Endothelial cell of umbilical vein (primary cell): ENCODE measurements at regions not wholly inside any gene's neighbourhood (a gene's known extent, or its start where the extent isn't known, plus 50 kb on each side); places are given as distances from the start of the nearest gene placed in this dataset.

Source experiments
- EZH2 ChIP-seq: IDR thresholded peaks from 2 replicates; pipeline ENCODE4 v1.6.1; 2012; ENCODE audit warnings: borderline replicate concordance, low read depth, mild to moderate bottlenecking, moderate library complexity, low read length, inconsistent platforms; ENCODE audit not compliant: severe bottlenecking
- FOS ChIP-seq: IDR thresholded peaks from 2 replicates; pipeline ENCODE4 v1.6.1; 2011; ENCODE audit warnings: mild to moderate bottlenecking, low read length, moderate library complexity, borderline replicate concordance; ENCODE audit not compliant: insufficient read depth
- GATA2 ChIP-seq: IDR thresholded peaks from 2 replicates; pipeline ENCODE4 v1.7.0; 2011; ENCODE audit warnings: low read depth, mild to moderate bottlenecking, moderate library complexity, mixed read lengths, low read length; ENCODE audit not compliant: insufficient read length, insufficient read depth
- JUN ChIP-seq: IDR thresholded peaks from 2 replicates; pipeline ENCODE4 v1.6.1; 2011; ENCODE audit warnings: borderline replicate concordance, low read depth; ENCODE audit not compliant: insufficient read length, insufficient read depth
- MYC ChIP-seq: IDR thresholded peaks from one replicate; pipeline ENCODE4 v1.6.1; 2011; ENCODE audit warnings: mild to moderate bottlenecking, low read depth, low read length
- POLR2A ChIP-seq: IDR thresholded peaks from 2 replicates; pipeline ENCODE4 v1.6.1; 2012; ENCODE audit warnings: low read depth, mild to moderate bottlenecking, control low read depth, low read length
- POLR2AphosphoS5 ChIP-seq: IDR thresholded peaks from 2 replicates; pipeline ENCODE4 v1.6.1; 2012; ENCODE audit warnings: low read depth, mild to moderate bottlenecking, control low read depth, low read length, moderate library complexity; ENCODE audit not compliant: insufficient read depth
- TF ChIP-seq, protein P1 (sequence below), 2 donors: IDR thresholded peaks; 1 replicate in 1 of 2; 2 replicates in 1 of 2; pipeline ENCODE4 v1.5.1; 2011; ENCODE audit warnings: low read length in 2 of 2, mild to moderate bottlenecking in 2 of 2, moderate library complexity in 2 of 2, control low read depth in 1 of 2, inconsistent platforms in 1 of 2, low read depth in 1 of 2; ENCODE audit not compliant: insufficient read depth in 1 of 2; ENCODE audit errors: extremely low read depth in 1 of 2
- TF ChIP-seq, protein P2 (sequence below): IDR thresholded peaks from 2 replicates; pipeline ENCODE4 v1.6.1; 2011; ENCODE audit not compliant: insufficient read depth, insufficient read length

DNA sequence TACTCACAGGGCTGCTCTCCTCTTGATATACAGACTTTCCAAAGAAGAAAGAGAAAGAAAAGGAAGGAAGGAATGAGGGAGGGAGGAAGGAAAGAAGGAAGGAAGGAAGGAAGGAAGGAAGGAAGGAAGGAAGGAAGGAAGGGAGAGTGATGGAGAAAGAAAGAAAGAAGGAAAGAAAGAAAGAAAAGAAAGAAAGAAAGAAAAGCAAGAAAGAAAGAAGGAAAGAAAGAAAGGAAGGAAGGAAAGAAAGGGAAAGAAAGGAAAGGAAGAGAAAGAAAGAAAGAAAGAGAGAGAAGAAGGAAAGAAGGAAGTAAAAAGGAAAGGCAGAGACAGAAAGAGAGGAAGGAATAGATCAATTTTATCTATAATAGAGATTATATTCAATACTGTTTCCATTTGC lies 1257.4 kb downstream of the EPHA7 start:
- TF ChIP-seq, protein P1, sequence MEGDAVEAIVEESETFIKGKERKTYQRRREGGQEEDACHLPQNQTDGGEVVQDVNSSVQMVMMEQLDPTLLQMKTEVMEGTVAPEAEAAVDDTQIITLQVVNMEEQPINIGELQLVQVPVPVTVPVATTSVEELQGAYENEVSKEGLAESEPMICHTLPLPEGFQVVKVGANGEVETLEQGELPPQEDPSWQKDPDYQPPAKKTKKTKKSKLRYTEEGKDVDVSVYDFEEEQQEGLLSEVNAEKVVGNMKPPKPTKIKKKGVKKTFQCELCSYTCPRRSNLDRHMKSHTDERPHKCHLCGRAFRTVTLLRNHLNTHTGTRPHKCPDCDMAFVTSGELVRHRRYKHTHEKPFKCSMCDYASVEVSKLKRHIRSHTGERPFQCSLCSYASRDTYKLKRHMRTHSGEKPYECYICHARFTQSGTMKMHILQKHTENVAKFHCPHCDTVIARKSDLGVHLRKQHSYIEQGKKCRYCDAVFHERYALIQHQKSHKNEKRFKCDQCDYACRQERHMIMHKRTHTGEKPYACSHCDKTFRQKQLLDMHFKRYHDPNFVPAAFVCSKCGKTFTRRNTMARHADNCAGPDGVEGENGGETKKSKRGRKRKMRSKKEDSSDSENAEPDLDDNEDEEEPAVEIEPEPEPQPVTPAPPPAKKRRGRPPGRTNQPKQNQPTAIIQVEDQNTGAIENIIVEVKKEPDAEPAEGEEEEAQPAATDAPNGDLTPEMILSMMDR (IDR thresholded peaks at IDR 0.05; ENCODE audit: extremely low read depth in 1 of 2, insufficient read depth in 1 of 2, low read depth in 1 of 2, low read length in 2 of 2), result no peak
- TF ChIP-seq POLR2A (no peak), EZH2 (no peak), JUN (no peak), FOS (no peak), POLR2AphosphoS5 (no peak), GATA2 (no peak), MYC (no peak)
- TF ChIP-seq, protein P2, sequence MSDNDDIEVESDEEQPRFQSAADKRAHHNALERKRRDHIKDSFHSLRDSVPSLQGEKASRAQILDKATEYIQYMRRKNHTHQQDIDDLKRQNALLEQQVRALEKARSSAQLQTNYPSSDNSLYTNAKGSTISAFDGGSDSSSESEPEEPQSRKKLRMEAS, result no peak
